A549 (cell line): ENCODE measurements at regions not wholly inside any gene's neighbourhood (a gene's known extent, or its start where the extent isn't known, plus 50 kb on each side); places are given as distances from the start of the nearest gene placed in this dataset.

Source experiments
- ATAC-seq, 2 experiments: fragments of 200-7000 bp in 1 of 2; fragments of >200 bp in 1 of 2; cut with Nextera tagmentation in 1 of 2; cut with Tn5 transposase in 1 of 2; 3 replicates each; pipeline versions ENCODE4 v1.8.0 to v1.9.1; 2018 to 2020; ENCODE audit warnings: mild to moderate bottlenecking in 1 of 2, moderate library complexity in 1 of 2
- CTCF ChIA-PET: fragments of 300-600 bp; sonication (Branson Sonifier 250); formaldehyde crosslinking; extraction: SDS; loops from one replicate; lab custom pipeline; 2021; ENCODE audit warnings: antibody characterized with exemption, inconsistent platforms; lab: Yijun Ruan, JAX
- POLR2A ChIA-PET: fragments of 350-600 bp; formaldehyde crosslinking; extraction: SDS; loops from one replicate; lab custom pipeline; 2021; ENCODE audit warnings: antibody characterized with exemption, inconsistent platforms; lab: Yijun Ruan, JAX
- DNase-seq, 2 experiments: peaks; one replicate each; pipeline versions ENCODE4 v3.0.0 to v3.0.0-alpha.2; 2011 to 2016; ENCODE audit warnings: low read depth in 1 of 2, low spot score in 1 of 2
- FAIRE-seq: peaks from 2 replicates; lab custom pipeline; 2011; peaks lifted over from hg19 to GRCh38; lab: Jason Lieb, UNC
- H3K27ac ChIP-seq, 2 experiments: fragments of >200 bp; sonication (Bioruptor Twin); formaldehyde crosslinking; 3 replicates each; pipeline ENCODE4 v1.5.1; 2016 to 2017
- H3K4me1 ChIP-seq: fragments of >200 bp; sonication (Bioruptor Twin); formaldehyde crosslinking; 3 replicates; pipeline ENCODE4 v1.6.1; 2016
- H3K4me2 ChIP-seq: fragments of >200 bp; sonication (Bioruptor Twin); formaldehyde crosslinking; 3 replicates; pipeline ENCODE4 v1.6.1; 2016
- H3K4me3 ChIP-seq: fragments of >200 bp; sonication (Bioruptor Twin); formaldehyde crosslinking; 3 replicates; pipeline ENCODE4 v1.5.1; 2016
- H3K9me3 ChIP-seq: fragments of >200 bp; sonication (Bioruptor Twin); formaldehyde crosslinking; 3 replicates; pipeline ENCODE4 v1.6.1; 2016
- CBX8 ChIP-seq: fragments of 200-600 bp; sonication (generic); IDR thresholded peaks from 2 replicates; pipeline ENCODE4 v1.6.1; 2016
- CHD4 ChIP-seq: fragments of 200-600 bp; sonication (generic); IDR thresholded peaks from 2 replicates; pipeline ENCODE4 v1.6.1; 2016; ENCODE audit warnings: antibody characterized with exemption, mild to moderate bottlenecking, borderline replicate concordance
- ESRRA ChIP-seq: fragments of 150-350 bp; IDR thresholded peaks from 2 replicates; pipeline ENCODE4 v1.6.1; 2014; ENCODE audit warnings: mild to moderate bottlenecking, low read length, borderline replicate concordance
- FOSB ChIP-seq: fragments of 250-450 bp; sonication (Bioruptor Pico); IDR thresholded peaks from 2 replicates; pipeline ENCODE4 v1.5.0; 2020; ENCODE audit warnings: mild to moderate bottlenecking, moderate library complexity
- HEYL ChIP-seq: fragments of 250-450 bp; sonication (Bioruptor Pico); IDR thresholded peaks from 2 replicates; pipeline ENCODE4 v1.8.0; 2021; ENCODE audit warnings: mild to moderate bottlenecking, moderate library complexity
- HOXA7 ChIP-seq: fragments of 250-450 bp; sonication (Bioruptor Pico); IDR thresholded peaks from 2 replicates; pipeline ENCODE4 v1.5.0; 2020; ENCODE audit warnings: mild to moderate bottlenecking, moderate library complexity
- JUNB ChIP-seq: fragments of >200 bp; sonication (Bioruptor Twin); formaldehyde crosslinking; IDR thresholded peaks from 2 replicates; pipeline ENCODE4 v1.6.1; 2016
- MAFK ChIP-seq: fragments of 450-650 bp; IDR thresholded peaks from 2 replicates; pipeline ENCODE4 v1.6.1; 2014; ENCODE audit not compliant: partially characterized antibody
- MYC ChIP-seq: IDR thresholded peaks from 2 replicates; pipeline ENCODE4 v1.6.1; 2012; ENCODE audit warnings: mild to moderate bottlenecking, inconsistent platforms, low read length, improper control_type of control experiment, borderline replicate concordance
- NFE2L2 ChIP-seq: fragments of 150-350 bp; conservative IDR thresholded peaks from 2 replicates; pipeline ENCODE4 v1.6.1; 2014; ENCODE audit warnings: low read length
- PHF8 ChIP-seq: fragments of 200-600 bp; sonication (generic); IDR thresholded peaks from 2 replicates; pipeline ENCODE4 v1.6.1; 2016; ENCODE audit warnings: low read depth, mild to moderate bottlenecking, antibody characterized with exemption, moderate library complexity, borderline replicate concordance
- RARB ChIP-seq: fragments of 250-450 bp; sonication (Bioruptor Pico); IDR thresholded peaks from 2 replicates; pipeline ENCODE4 v1.8.0; 2021; ENCODE audit warnings: mild to moderate bottlenecking, moderate library complexity
- RNF2 ChIP-seq: fragments of 200-600 bp; sonication (generic); IDR thresholded peaks from 2 replicates; pipeline ENCODE4 v1.6.1; 2016; ENCODE audit warnings: low read depth, mild to moderate bottlenecking, antibody characterized with exemption, moderate library complexity, borderline replicate concordance
- SMC3 ChIP-seq: fragments of >200 bp; sonication (Bioruptor Twin); formaldehyde crosslinking; IDR thresholded peaks from 3 replicates; pipeline ENCODE4 v1.6.1; 2018; ENCODE audit warnings: inconsistent platforms
- TFCP2L1 ChIP-seq: fragments of 250-450 bp; sonication (Bioruptor Pico); IDR thresholded peaks from 2 replicates; pipeline ENCODE4 v1.5.0; 2021; ENCODE audit warnings: mild to moderate bottlenecking
- ZC3H11A ChIP-seq: fragments of 450-650 bp; IDR thresholded peaks from 2 replicates; pipeline ENCODE4 v1.6.1; 2014; ENCODE audit warnings: antibody characterized with exemption, mild to moderate bottlenecking
- WGBS: methylation state at CpG from one replicate; pipeline ENCODE4 v1.1.6; 2017; ENCODE audit errors: missing lambda C conversion rate; 5-methylcytosine and 5-hydroxymethylcytosine counted together
- TF ChIP-seq, protein P1 (sequence below): IDR thresholded peaks from 2 replicates; pipeline ENCODE4 v1.6.1; 2012
- TF ChIP-seq, protein P2 (sequence below): fragments of 450-650 bp; IDR thresholded peaks from 2 replicates; pipeline ENCODE4 v1.6.1; 2014; ENCODE audit warnings: antibody characterized with exemption
- TF ChIP-seq, protein P3 (sequence below): fragments of >200 bp; sonication (Bioruptor Twin); formaldehyde crosslinking; IDR thresholded peaks from 2 replicates; pipeline ENCODE4 v1.6.1; 2016
- TF ChIP-seq, protein P4 (sequence below): fragments of 150-350 bp; IDR thresholded peaks from 2 replicates; pipeline ENCODE4 v1.6.1; 2014; ENCODE audit warnings: low read depth, mild to moderate bottlenecking, low read length
- TF ChIP-seq, protein P5 (sequence below): IDR thresholded peaks from 2 replicates; pipeline ENCODE4 v1.6.1; 2012
- TF ChIP-seq, protein P6 (sequence below): fragments of 200-600 bp; sonication (generic); IDR thresholded peaks from 2 replicates; pipeline ENCODE4 v1.6.1; 2016; ENCODE audit warnings: antibody characterized with exemption, mild to moderate bottlenecking, moderate library complexity

DNA sequence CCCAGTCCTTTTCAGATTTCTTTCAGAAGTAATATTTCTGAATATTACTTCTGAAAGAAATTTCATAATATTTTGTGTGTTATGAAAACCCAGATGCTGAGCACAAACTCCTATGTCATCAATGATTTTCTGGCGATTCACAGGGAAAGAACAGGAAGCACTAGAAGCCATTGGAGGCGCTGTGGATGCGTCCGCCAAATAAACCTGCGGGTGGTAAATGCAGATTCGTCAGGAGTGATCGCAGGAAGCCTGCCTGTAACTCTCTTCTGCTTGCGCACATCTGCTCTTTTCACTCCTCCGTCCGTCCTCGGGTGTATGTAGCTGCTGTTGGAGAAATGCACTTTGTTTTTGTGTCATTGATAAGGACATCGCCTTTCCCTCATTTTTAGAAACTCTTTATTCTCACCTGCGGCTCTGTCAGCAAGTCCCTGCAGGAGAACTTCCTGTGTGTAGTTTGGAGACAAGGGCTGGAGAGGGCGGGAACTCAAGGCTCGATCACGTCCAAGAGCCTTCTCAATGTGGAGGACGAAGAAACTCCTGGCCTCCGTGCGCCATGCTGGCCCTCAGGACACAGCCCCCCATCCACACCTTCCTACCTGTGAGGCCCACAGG is 483.8 kb downstream of the GALR1 start:
- Histone ChIP-seq H3K9me3 (no peaks in the 10 kb centered on the region), H3K4me3 (no peak overlapping the region), H3K27ac (no peak overlapping the region), H3K4me1 (no peaks in the 10 kb centered on the region), H3K4me2 (no peak overlapping the region)
- DNase-seq (no peak), ATAC-seq (no peak), FAIRE-seq (no peak)
- WGBS = 29% methylated on average over 18 of the region's 19 CpGs
- POLR2A ChIA-PET = no interaction called here
- TF ChIP-seq HOXA7 = no peak
- no peak for TF ChIP-seq MAFK
- TF ChIP-seq, protein P1, sequence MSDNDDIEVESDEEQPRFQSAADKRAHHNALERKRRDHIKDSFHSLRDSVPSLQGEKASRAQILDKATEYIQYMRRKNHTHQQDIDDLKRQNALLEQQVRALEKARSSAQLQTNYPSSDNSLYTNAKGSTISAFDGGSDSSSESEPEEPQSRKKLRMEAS = no peak
- TF ChIP-seq, protein P2, sequence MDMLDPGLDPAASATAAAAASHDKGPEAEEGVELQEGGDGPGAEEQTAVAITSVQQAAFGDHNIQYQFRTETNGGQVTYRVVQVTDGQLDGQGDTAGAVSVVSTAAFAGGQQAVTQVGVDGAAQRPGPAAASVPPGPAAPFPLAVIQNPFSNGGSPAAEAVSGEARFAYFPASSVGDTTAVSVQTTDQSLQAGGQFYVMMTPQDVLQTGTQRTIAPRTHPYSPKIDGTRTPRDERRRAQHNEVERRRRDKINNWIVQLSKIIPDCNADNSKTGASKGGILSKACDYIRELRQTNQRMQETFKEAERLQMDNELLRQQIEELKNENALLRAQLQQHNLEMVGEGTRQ = no peak
- no peak for TF ChIP-seq PHF8
- TF ChIP-seq SMC3 = no peak
- TF ChIP-seq, protein P3, sequence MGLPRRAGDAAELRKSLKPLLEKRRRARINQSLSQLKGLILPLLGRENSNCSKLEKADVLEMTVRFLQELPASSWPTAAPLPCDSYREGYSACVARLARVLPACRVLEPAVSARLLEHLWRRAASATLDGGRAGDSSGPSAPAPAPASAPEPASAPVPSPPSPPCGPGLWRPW = no peak
- no peak for TF ChIP-seq CBX8
- TF ChIP-seq, protein P4, sequence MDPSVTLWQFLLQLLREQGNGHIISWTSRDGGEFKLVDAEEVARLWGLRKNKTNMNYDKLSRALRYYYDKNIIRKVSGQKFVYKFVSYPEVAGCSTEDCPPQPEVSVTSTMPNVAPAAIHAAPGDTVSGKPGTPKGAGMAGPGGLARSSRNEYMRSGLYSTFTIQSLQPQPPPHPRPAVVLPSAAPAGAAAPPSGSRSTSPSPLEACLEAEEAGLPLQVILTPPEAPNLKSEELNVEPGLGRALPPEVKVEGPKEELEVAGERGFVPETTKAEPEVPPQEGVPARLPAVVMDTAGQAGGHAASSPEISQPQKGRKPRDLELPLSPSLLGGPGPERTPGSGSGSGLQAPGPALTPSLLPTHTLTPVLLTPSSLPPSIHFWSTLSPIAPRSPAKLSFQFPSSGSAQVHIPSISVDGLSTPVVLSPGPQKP = no peak
- TF ChIP-seq, protein P5, sequence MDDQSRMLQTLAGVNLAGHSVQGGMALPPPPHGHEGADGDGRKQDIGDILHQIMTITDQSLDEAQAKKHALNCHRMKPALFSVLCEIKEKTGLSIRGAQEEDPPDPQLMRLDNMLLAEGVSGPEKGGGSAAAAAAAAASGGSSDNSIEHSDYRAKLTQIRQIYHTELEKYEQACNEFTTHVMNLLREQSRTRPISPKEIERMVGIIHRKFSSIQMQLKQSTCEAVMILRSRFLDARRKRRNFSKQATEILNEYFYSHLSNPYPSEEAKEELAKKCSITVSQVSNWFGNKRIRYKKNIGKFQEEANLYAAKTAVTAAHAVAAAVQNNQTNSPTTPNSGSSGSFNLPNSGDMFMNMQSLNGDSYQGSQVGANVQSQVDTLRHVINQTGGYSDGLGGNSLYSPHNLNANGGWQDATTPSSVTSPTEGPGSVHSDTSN = no peak
- TF ChIP-seq TFCP2L1 = no peak
- no peak for TF ChIP-seq CHD4
- no peak for TF ChIP-seq RARB
- TF ChIP-seq, protein P6, sequence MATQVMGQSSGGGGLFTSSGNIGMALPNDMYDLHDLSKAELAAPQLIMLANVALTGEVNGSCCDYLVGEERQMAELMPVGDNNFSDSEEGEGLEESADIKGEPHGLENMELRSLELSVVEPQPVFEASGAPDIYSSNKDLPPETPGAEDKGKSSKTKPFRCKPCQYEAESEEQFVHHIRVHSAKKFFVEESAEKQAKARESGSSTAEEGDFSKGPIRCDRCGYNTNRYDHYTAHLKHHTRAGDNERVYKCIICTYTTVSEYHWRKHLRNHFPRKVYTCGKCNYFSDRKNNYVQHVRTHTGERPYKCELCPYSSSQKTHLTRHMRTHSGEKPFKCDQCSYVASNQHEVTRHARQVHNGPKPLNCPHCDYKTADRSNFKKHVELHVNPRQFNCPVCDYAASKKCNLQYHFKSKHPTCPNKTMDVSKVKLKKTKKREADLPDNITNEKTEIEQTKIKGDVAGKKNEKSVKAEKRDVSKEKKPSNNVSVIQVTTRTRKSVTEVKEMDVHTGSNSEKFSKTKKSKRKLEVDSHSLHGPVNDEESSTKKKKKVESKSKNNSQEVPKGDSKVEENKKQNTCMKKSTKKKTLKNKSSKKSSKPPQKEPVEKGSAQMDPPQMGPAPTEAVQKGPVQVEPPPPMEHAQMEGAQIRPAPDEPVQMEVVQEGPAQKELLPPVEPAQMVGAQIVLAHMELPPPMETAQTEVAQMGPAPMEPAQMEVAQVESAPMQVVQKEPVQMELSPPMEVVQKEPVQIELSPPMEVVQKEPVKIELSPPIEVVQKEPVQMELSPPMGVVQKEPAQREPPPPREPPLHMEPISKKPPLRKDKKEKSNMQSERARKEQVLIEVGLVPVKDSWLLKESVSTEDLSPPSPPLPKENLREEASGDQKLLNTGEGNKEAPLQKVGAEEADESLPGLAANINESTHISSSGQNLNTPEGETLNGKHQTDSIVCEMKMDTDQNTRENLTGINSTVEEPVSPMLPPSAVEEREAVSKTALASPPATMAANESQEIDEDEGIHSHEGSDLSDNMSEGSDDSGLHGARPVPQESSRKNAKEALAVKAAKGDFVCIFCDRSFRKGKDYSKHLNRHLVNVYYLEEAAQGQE = no peak
- no peak for TF ChIP-seq NFE2L2
- no peak for TF ChIP-seq HEYL (CRISPR knock-in tag)
- CTCF ChIA-PET = no interaction called here

DNA sequence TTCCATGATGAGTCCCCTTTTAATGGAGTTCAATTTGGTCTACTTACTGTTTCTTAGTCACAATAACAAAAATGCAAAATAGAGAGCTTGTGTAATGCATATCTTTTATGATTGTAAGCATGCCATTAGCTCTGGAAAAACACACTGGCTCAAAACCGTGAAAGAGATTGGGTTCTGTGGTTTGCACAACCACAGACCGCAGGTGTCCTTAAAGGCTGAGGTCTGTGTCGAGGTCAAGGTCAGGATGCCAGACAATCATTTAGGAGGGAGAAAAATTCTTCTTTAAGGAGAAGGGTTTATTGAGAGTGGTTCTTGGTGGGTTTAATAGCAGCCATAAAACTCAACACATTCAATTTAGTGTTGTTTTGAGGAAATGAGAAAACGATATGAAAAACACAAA is 487.2 kb downstream of the GALR1 start:
- no peak for ATAC-seq
- H3K4me1 ChIP-seq = no peaks in the 10 kb centered on the region
- WGBS = 3% methylated on average over 4 of the region's 4 CpGs
- ChIA-PET CTCF (no interaction called here), POLR2A (no interaction called here)
- DNase-seq = no peak
- no peak overlapping the region for H3K4me2 ChIP-seq
- no peak overlapping the region for H3K4me3 ChIP-seq
- FAIRE-seq = no peak
- H3K9me3 ChIP-seq = no peaks in the 10 kb centered on the region
- H3K27ac ChIP-seq = no peak overlapping the region
- TF ChIP-seq JUNB = no peak
- no peak for TF ChIP-seq NFE2L2
- TF ChIP-seq FOSB = no peak
- TF ChIP-seq MYC = no peak
- no peak for TF ChIP-seq MAFK
- no peak for TF ChIP-seq ESRRA
- no peak for TF ChIP-seq ZC3H11A
- TF ChIP-seq, protein P2 = no peak
- no peak for TF ChIP-seq RNF2
